ENCODE measurements at regions not wholly inside any gene's neighbourhood (a gene's known extent, or its start where the extent isn't known, plus 50 kb on each side); places are given as distances from the start of the nearest gene placed in this dataset.

DNA sequence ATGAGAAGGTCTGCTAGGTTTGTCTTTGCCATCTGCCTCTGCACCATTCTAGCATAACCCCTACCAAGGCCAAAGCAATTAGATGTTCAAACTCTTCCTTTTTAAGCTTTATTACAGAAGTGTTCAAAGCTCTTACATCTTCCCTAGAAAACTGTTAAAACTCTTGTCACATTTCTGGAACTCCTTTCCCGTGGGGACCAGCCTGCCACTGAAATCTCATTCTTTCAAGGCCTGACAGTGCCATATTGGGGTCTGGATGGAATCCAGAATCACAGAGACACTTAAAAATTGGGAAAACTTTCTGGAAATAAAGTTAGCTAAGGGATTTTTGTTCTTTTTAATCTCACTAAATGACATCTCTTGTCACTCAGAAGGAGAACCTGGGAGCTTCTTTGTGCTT is 153.8 kb upstream of the SLCO3A1 start:
- intact Hi-C loops (cut with micrococcal nuclease) (no loop called here), in situ Hi-C loops (cut with MboI) (no loop called here)
- Histone ChIP-seq H2AFZ (ENCODE audit: low read depth, low read length) (no peak overlapping the region), H3K9me3 (replicated peaks; ENCODE audit: control insufficient read depth, insufficient read depth, low read depth, low read length) (no peaks in the 10 kb centered on the region), H3K4me2 (ENCODE audit: insufficient read depth, low read length) (no peak overlapping the region), H3K9ac (ENCODE audit: insufficient read depth in 1 of 2, low read depth in 2 of 2, low read length in 2 of 2) (no peak overlapping the region), H3K36me3 (ENCODE audit: control insufficient read depth, insufficient read depth, low read length) (no peaks in the 10 kb centered on the region), H4K20me1 (replicated peaks; ENCODE audit: control insufficient read depth, insufficient read depth, low read length) (no peaks in the 10 kb centered on the region), H3K4me1 (replicated peaks in 1 of 2; ENCODE audit: control insufficient read depth in 2 of 2, insufficient read depth in 2 of 2, low read length in 2 of 2) (no peaks in the 10 kb centered on the region), H3K4me3 (no peak overlapping the region), H3K27me3 (ENCODE audit: control insufficient read depth in 2 of 2, insufficient read depth in 2 of 2, low read length in 2 of 2) (no peaks in the 10 kb centered on the region; a peak in 1 of 5 replicates), H3K9me1 (ENCODE audit: control insufficient read depth, insufficient read depth, low read length) (peaks cover 3% of the 10 kb centered on the region), H3K27ac (ENCODE audit: extremely low read depth, low read depth, low read length) (no peak overlapping the region), H3K79me2 (ENCODE audit: control insufficient read depth, insufficient read depth, low read length) (no peaks in the 10 kb centered on the region)
- DNase-seq (ENCODE audit: extremely low read depth in 1 of 4, low spot score in 3 of 4) (no peak), FAIRE-seq (no peak), ATAC-seq (no peak)
- CTCF ChIA-PET (ENCODE audit: low intra/inter-chr PET ratio) = no interaction called here
- WGBS (ENCODE audit: insufficient coverage, low coverage, missing lambda C conversion rate) = 0% methylated on average over 1 of the region's 1 CpG
- BruUV-seq (replicated peaks) = no TSS peak
- TF ChIP-seq PTRF (tag; IDR thresholded peaks at IDR 0.05) = no peak
- TF ChIP-seq CREBBP (IDR thresholded peaks at IDR 0.05; ENCODE audit: low read depth, low read length) = no peak
- TF ChIP-seq SOX6 (IDR thresholded peaks at IDR 0.05) = no peak
- TF ChIP-seq ZBTB7A (IDR thresholded peaks at IDR 0.05; ENCODE audit: borderline replicate concordance, control insufficient read depth, low read depth, low read length) = no peak
- TF ChIP-seq THRAP3 (IDR thresholded peaks at IDR 0.05; ENCODE audit: borderline replicate concordance) = no peak
- no peak for TF ChIP-seq SMAD2 (IDR thresholded peaks at IDR 0.05; ENCODE audit: low read depth, low read length)
- TF ChIP-seq CBX8 (IDR thresholded peaks at IDR 0.05; ENCODE audit: borderline replicate concordance, extremely low read depth, low read depth, low read length, poor library complexity, severe bottlenecking) = no peak
- TF ChIP-seq, protein P1, sequence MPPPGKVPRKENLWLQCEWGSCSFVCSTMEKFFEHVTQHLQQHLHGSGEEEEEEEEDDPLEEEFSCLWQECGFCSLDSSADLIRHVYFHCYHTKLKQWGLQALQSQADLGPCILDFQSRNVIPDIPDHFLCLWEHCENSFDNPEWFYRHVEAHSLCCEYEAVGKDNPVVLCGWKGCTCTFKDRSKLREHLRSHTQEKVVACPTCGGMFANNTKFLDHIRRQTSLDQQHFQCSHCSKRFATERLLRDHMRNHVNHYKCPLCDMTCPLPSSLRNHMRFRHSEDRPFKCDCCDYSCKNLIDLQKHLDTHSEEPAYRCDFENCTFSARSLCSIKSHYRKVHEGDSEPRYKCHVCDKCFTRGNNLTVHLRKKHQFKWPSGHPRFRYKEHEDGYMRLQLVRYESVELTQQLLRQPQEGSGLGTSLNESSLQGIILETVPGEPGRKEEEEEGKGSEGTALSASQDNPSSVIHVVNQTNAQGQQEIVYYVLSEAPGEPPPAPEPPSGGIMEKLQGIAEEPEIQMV (tag; conservative IDR thresholded peaks at IDR 0.05; ENCODE audit: low read depth) = no peak
- TF ChIP-seq, protein P2, sequence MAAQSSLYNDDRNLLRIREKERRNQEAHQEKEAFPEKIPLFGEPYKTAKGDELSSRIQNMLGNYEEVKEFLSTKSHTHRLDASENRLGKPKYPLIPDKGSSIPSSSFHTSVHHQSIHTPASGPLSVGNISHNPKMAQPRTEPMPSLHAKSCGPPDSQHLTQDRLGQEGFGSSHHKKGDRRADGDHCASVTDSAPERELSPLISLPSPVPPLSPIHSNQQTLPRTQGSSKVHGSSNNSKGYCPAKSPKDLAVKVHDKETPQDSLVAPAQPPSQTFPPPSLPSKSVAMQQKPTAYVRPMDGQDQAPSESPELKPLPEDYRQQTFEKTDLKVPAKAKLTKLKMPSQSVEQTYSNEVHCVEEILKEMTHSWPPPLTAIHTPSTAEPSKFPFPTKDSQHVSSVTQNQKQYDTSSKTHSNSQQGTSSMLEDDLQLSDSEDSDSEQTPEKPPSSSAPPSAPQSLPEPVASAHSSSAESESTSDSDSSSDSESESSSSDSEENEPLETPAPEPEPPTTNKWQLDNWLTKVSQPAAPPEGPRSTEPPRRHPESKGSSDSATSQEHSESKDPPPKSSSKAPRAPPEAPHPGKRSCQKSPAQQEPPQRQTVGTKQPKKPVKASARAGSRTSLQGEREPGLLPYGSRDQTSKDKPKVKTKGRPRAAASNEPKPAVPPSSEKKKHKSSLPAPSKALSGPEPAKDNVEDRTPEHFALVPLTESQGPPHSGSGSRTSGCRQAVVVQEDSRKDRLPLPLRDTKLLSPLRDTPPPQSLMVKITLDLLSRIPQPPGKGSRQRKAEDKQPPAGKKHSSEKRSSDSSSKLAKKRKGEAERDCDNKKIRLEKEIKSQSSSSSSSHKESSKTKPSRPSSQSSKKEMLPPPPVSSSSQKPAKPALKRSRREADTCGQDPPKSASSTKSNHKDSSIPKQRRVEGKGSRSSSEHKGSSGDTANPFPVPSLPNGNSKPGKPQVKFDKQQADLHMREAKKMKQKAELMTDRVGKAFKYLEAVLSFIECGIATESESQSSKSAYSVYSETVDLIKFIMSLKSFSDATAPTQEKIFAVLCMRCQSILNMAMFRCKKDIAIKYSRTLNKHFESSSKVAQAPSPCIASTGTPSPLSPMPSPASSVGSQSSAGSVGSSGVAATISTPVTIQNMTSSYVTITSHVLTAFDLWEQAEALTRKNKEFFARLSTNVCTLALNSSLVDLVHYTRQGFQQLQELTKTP (IDR thresholded peaks at IDR 0.05; ENCODE audit: low read depth in 1 of 2, partially characterized antibody in 2 of 2) = no peak
- no peak for TF ChIP-seq RFX7 (CRISPR knock-in tag; IDR thresholded peaks at IDR 0.05)
- no peak for TF ChIP-seq ETV1 (tag; conservative IDR thresholded peaks at IDR 0.05; ENCODE audit: low read depth)
- POLR2A ChIA-PET = no interaction called here
